Heart left ventricle (tissue), 13 donors: ENCODE measurements at regions not wholly inside any gene's neighbourhood (a gene's known extent, or its start where the extent isn't known, plus 50 kb on each side); places are given as distances from the start of the nearest gene placed in this dataset.

ENCODE experiments used
- POLR2A ChIP-seq, 2 donors: fragments of 450-650 bp; IDR thresholded peaks; one replicate each; pipeline ENCODE4 v1.6.1; 2017; ENCODE audit warnings: antibody characterized with exemption in 2 of 2, mild to moderate bottlenecking in 2 of 2, moderate library complexity in 2 of 2
- TF ChIP-seq, protein P1 (sequence below), 12 donors: fragments of 200-600 bp; sonication (generic) in 4 of 12; IDR thresholded peaks; one replicate each; pipeline versions ENCODE4 v1.5.0 to v1.8.0; 2018 to 2022; ENCODE audit warnings: antibody characterized with exemption in 12 of 12, mild to moderate bottlenecking in 5 of 12
- donor health status: ischemic (EF 13 %, LVEDD 7.1; RV severe dilation, severe dysfunction).
- donor health status: DM: no; HTN: yes; CAD: no.
- donor health status: DM: no; HTN: no; CAD: no.
- donor health status: ischemic (EF 25% LVEDD 6.9; RV normal size, moderate dysfunction).
- donor health status: ischemic (EF 25% LVEDD 5.7; RV mildly dilated, moderate dysfunction).
- donor health status: ischemic (EF 35%, LVEDD 5.7; RV mildly dilated, moderate dysfunction).
- donor health status: nonischemic (EF 11% LVEDD 7.7; RV severe dilation, severe dysfunction).
- donor health status: DM: yes; HTN: yes; CAD: no.
- donor health status: PGD.
- donor health status: ischemic (EF 29% LVEDD 5.4; RV normal size, mild dysfunction).
- donor health status: nonischemic (EF 23%, LVEDD 6.1; RV moderate dilation, normal function).

DNA sequence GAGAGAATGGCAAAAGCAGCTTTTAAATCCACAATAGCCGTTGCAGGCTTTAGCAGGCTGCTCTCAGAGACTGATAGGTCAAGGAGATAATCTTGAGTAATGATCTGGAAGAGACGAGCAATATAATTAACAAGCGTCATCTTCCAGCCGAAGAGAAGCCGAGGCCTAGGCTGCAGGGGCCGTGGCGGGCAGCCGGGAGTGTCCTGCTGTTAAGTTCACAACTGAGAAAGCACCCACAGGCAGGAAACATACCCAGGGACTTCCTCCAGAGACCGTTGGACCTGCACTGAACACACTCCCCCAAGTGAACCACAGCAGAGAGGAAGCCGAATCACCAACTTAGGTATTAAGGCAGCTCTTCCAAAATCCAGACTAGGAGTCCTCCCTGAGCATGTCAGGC lies 182.3 kb downstream of the IRX2 start:
- no peak for TF ChIP-seq POLR2A (IDR thresholded peaks at IDR 0.05)
- TF ChIP-seq, protein P1, sequence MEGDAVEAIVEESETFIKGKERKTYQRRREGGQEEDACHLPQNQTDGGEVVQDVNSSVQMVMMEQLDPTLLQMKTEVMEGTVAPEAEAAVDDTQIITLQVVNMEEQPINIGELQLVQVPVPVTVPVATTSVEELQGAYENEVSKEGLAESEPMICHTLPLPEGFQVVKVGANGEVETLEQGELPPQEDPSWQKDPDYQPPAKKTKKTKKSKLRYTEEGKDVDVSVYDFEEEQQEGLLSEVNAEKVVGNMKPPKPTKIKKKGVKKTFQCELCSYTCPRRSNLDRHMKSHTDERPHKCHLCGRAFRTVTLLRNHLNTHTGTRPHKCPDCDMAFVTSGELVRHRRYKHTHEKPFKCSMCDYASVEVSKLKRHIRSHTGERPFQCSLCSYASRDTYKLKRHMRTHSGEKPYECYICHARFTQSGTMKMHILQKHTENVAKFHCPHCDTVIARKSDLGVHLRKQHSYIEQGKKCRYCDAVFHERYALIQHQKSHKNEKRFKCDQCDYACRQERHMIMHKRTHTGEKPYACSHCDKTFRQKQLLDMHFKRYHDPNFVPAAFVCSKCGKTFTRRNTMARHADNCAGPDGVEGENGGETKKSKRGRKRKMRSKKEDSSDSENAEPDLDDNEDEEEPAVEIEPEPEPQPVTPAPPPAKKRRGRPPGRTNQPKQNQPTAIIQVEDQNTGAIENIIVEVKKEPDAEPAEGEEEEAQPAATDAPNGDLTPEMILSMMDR (IDR thresholded peaks at IDR 0.05), result no peak
